COR-L47 (cell line): ENCODE measurements at regions not wholly inside any gene's neighbourhood (a gene's known extent, or its start where the extent isn't known, plus 50 kb on each side); places are given as distances from the start of the nearest gene placed in this dataset.

Experiments
- DNase-seq: peaks from one replicate; lab custom pipeline; 2025; lab: John Stamatoyannopoulos, UW

- no peak for DNase-seq
Measured at GRCh38 chr3:127375151-127375930, 87.5 kb upstream of the PRR20G start.

GRCh38 chr3:127374086-127375010 is 86.5 kb upstream of the PRR20G start:
- DNase-seq, result no peak

DNA sequence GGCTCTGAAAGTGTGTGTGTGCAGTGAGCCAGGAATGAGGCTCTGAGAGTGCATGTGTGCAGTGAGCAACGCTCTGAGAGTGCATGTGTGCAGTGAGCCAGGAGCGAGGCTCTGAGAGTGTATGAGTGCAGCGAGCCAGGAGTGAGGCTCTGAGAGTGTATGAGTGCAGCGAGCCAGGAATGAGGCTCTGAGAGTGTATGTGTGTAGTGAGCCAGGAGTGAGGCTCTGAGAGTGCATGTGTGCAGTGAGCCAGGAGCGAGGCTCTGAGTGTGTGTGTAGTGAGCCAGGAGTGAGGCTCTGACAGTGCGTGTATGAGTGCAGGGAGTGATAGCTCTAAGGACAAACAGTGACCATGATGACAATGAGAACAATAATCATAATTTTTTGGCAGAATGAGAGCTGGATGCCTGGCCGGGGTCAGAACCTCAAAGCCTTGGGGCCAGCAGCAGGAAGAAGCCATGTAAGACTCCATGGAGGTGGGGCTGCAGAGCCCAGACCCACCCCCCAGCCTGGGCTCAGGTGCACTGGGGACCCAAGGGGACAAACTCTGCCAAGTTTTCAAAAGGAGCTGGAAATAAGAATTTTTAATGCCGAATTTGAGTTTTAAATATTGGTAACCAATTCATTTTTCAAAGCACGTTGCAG is 85.7 kb upstream of the PRR20G start:
- DNase-seq, result no peak

- no peak for DNase-seq
Measured at GRCh38 chr3:127371846-127372245, 84.0 kb upstream of the PRR20G start.

GRCh38 chr3:127371334-127371733 is 83.5 kb upstream of the PRR20G start:
- no peak for DNase-seq

DNA sequence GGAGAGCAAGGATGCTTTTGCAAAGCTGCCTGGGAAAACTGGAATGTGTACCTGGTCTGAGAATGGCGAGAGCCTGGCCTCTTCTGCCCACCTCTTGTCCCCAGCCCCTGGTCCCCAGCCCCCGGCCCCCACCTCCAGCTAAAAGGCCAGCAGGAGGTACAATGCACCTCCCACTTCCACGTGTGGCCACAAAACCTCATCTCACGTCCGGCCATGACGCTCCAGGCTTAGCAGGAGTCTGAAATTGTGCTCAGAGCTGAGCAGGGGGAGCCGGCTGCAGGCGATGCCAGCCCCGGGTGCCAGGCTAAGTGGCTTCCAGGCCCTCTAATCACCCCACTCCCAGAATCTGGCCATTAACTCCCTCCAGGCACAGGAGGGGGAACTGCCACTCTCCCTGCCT is 83.1 kb upstream of the PRR20G start:
- DNase-seq, result no peak

DNA sequence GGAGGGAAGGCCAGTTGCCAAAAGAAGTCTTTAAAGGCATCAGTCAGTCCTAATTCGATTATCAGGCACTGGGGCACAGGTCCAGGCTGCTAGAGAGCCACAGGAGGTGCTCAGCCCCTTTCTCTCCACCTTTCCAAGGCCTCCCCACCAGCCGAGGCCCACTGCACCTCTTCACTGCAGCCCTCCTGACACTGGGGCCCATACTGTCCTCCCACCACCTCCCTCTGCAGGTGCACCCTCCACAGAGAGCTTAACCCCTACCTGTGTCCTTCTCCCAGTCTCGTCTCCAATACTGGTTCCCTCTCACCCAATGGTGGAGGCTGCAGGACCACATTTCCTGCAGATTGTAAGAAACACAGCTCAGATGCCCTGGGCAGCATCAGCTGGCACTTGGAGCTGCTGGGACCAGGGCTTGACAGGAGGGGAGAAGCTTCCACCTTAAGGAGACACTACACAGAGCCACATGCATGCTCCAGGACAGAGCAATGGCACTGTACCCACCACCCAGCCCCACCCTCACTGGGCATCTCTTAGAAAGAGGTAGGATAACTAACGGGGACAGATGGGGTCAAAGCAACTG is 81.6 kb upstream of the PRR20G start:
- DNase-seq, result no peak

GRCh38 chr3:127368186-127369032 is 80.6 kb upstream of the PRR20G start:
- peak; percentile 88 for DNase-seq

DNA sequence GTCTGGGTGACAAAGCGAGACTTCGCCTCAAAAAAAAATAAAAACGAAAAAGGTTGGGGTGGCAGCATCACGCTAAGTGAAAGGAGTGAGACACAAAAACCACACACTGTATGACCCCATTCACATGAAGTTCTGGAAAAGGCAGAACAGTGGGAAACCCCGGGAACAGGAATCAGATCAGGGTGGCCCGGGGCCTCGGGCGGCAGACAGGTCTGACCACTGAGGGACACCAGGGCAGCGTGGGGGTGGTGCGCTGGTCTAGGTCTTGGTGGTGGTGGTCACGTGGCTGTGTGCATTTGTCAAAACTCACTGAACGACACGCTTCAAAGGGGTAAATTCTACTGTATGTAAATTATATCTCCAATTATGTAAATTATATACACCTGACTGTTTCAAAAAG is 79.7 kb upstream of the PRR20G start:
- DNase-seq, result no peak

- DNase-seq, result no peak
Measured at GRCh38 chr3:127366383-127366782, 78.5 kb upstream of the PRR20G start.

DNA sequence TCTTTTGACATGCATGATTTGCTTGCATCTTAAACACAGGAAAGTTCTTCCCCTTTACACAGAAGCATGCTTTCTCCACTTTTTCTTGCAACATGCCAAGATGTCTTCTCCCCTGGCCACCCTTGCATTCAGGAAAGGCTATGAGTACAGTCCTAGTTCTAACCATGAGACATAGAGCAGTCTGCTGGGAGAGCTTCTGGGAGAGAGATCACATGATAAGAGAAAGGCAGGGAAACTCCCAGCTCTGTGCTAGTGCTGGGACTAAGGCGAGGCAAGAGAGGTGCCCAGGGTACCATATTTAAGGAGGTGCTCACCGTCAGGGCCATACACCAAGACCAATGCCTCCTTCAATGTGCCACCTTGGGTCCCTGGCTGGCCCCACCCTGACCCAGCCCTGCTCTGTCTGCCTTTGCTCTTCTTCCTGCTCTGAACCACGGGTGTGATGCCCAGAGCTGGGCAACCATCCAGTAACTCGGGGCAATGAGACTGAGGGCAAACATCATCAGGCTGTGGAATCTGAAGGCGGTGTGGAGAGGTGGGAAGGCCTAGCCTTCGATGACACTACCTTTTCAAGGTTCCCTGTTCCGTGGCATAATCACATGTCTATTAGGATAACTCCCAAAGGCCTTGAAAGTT is 77.4 kb upstream of the PRR20G start:
- no peak for DNase-seq

GRCh38 chr3:127363891-127364290 is 76.0 kb upstream of the PRR20G start:
- DNase-seq, result no peak

GRCh38 chr3:127363171-127363570 is 75.3 kb upstream of the PRR20G start:
- no peak for DNase-seq

GRCh38 chr3:127360647-127361046 is 72.8 kb upstream of the PRR20G start:
- no peak for DNase-seq

DNA sequence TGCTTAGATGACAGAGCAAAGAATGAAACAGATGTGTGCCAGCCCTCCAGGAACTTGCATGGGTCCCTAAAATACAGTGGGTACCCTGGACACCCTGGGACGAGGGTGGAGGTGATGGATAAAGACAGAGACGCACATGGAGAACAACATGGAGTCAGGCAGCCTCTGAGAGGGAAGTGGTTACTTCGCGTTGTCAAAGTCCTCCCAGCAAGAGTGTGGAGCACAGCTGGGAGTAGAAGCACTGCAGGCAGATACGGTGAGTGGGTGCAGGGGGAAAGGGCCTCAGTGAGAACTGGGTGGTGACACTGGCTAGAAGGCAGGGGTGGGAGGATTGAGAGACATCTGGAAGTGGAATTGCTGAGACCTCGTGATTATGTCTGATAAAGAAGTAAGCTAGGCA is 70.8 kb upstream of the PRR20G start:
- DNase-seq, result no peak

DNA sequence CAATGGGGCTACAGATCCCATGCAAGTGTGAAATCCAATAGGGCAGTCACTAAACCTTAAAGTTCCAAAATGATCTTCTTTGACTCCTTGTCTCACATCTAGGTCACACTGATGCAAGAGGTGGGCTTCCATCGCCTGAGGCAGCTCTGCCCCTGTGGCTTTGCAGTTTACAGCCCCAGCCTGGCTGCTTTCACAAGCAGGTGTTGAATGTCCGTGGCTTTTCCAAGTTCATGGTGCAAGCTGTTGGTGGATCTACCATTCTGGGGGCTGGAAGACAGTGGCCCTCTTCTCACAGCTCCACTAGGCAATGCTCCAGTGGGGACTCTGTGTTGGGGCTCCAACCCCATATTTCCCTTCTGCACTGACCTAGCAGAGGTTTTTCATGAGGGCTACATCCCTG is 68.5 kb upstream of the PRR20G start:
- DNase-seq, result no peak

GRCh38 chr3:127354761-127355160 is 66.9 kb upstream of the PRR20G start:
- DNase-seq, result no peak

GRCh38 chr3:127352612-127353011 is 64.8 kb upstream of the PRR20G start:
- no peak for DNase-seq

- no peak for DNase-seq
Measured at GRCh38 chr3:127351775-127352350, 64.0 kb upstream of the PRR20G start.

- DNase-seq, result no peak
Measured at GRCh38 chr3:127351321-127351720, 63.5 kb upstream of the PRR20G start.
